ENCODE measurements at regions not wholly inside any gene's neighbourhood (a gene's known extent, or its start where the extent isn't known, plus 50 kb on each side); places are given as distances from the start of the nearest gene placed in this dataset.

DNA sequence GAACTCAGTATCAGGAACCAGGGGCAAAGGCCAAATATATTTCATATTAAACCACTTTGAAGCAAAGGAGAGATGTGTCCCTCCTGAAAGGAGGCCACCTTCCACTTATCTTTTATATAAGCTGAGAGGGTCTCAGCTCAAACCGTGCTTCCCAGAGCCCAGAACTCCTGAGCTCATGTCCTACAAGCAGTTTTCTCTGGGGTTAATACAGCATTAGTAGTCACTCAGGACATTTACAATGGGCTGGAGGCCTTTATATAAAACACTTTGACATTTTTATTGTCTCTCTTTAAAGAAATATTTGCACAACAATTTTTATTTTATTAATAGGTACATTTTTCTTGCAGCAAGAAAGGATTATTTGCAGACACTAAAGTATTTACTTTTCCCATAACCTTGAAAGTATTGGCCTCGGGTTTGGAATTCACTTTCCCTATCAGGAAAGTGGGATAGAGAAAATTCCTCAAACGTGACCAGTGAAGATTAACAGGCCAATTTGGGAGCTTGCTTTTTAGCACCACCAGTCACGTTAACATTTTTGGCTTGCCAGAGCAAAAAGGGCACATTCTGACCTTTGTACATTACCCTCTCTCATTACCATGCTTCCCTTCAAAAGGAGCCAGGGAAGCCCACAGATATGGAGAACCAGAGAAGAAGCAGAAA, 464.9 kb upstream of the NRP1 start:
- no peak overlapping the region for H3K4me3 ChIP-seq (ENCODE audit: low read depth, low read length)
- TF ChIP-seq, protein P1, sequence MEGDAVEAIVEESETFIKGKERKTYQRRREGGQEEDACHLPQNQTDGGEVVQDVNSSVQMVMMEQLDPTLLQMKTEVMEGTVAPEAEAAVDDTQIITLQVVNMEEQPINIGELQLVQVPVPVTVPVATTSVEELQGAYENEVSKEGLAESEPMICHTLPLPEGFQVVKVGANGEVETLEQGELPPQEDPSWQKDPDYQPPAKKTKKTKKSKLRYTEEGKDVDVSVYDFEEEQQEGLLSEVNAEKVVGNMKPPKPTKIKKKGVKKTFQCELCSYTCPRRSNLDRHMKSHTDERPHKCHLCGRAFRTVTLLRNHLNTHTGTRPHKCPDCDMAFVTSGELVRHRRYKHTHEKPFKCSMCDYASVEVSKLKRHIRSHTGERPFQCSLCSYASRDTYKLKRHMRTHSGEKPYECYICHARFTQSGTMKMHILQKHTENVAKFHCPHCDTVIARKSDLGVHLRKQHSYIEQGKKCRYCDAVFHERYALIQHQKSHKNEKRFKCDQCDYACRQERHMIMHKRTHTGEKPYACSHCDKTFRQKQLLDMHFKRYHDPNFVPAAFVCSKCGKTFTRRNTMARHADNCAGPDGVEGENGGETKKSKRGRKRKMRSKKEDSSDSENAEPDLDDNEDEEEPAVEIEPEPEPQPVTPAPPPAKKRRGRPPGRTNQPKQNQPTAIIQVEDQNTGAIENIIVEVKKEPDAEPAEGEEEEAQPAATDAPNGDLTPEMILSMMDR (IDR thresholded peaks at IDR 0.05; ENCODE audit: low read depth, low read length, missing control alignments) = no peak
- in situ Hi-C loops (cut with HindIII; ENCODE audit: low sequenced_read_pairs) = no loop called here
- DNase-seq (ENCODE audit: low read depth) = no peak

DNA sequence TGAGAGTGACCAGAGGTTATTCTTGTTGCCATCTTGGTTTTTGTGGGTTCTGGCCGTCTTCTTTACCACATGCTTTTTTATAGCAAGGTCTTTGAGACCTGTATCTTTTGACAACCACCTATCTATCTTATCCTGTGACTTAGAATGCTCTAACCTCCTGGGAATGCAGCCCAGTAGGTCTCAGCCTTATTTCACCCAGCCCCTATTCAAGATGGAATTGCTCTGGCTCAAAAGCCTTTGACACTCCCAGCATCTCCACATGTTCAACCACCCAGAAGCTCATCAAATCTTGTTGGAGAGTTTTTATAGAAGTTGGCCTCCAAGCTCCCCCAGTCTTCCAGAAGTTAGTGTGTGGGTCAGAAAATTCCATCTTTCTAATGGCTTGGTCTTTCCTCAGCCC, 464.3 kb upstream of the NRP1 start:
- TF ChIP-seq, protein P1 (IDR thresholded peaks at IDR 0.05; ENCODE audit: low read depth, low read length, missing control alignments) = no peak
- no peak for DNase-seq (ENCODE audit: low read depth)
- H3K4me3 ChIP-seq (ENCODE audit: low read depth, low read length) = no peak overlapping the region
- in situ Hi-C loops (cut with HindIII; ENCODE audit: low sequenced_read_pairs) = no loop called here

DNA sequence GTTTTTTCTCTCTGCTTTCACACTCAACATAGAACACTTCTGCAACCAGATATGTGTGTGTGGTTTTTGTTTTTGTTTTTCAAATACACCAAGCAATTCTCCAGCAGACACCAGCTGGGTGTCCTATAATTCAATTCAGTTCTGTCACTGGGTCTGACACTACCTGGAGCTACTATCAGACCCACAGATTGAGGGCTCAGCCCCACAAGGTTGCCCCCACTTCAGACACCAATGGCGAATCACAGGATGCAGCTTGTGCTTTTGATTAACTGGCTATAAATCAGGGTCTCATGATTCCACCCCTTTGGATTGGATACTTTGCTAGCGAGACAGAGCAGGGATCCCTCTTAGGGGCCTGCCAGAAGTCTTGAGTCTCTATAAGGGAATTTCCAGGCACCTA, 462.2 kb upstream of the NRP1 start:
- H3K4me3 ChIP-seq (ENCODE audit: low read depth, low read length) = no peak overlapping the region
- in situ Hi-C loops (cut with HindIII; ENCODE audit: low sequenced_read_pairs) = no loop called here
- TF ChIP-seq, protein P1 (IDR thresholded peaks at IDR 0.05; ENCODE audit: low read depth, low read length, missing control alignments) = no peak
- DNase-seq (ENCODE audit: low read depth) = no peak

DNA sequence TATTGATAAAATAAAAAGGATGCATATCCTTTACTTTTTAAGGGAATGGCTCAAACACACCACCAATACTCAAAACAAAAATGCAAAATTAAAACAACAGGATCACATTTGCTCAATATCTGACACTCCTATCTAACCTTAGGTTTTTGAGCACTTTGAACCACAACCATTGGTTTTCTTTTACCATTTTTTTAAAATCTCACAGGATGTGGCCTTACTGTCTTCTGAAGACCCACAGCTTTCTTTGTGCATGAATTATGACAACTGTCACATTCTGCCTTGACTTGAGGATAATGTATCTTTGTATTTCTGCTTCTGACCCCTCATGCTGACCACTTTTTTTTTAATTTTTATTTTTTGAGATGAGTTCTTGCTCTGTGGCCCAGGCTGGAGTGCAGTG, 461.1 kb upstream of the NRP1 start:
- DNase-seq (ENCODE audit: low read depth) = no peak
- in situ Hi-C loops (cut with HindIII; ENCODE audit: low sequenced_read_pairs) = no loop called here
- TF ChIP-seq, protein P1 (IDR thresholded peaks at IDR 0.05; ENCODE audit: low read depth, low read length, missing control alignments) = no peak

DNA sequence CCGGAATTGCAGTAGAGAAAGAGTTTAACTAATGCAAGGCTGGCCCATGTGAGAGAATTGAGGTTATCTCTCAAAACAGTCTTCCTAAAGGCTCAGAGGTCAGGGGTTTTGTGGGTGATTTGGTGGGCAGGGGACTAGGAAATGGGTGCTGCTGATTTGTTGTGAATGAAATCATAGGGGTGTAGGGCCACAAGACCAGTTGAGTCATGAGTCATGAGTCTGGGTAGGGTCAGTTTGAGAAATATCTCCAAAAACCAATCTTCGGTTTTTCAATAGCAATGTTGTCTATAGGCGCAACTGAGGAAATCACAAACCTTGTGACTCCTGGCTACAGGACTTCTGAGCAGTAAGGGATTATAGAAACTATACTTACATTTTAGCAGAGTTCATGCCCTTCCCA, 460.0 kb upstream of the NRP1 start:
- in situ Hi-C loops (cut with HindIII; ENCODE audit: low sequenced_read_pairs) = no loop called here
- DNase-seq (ENCODE audit: low read depth) = no peak
- TF ChIP-seq, protein P1 (IDR thresholded peaks at IDR 0.05; ENCODE audit: low read depth, low read length, missing control alignments) = no peak
- no peak overlapping the region for H3K4me3 ChIP-seq (ENCODE audit: low read depth, low read length)

More for the DNA sequence above, 461.1 kb upstream of the NRP1 start:
- H3K4me3 ChIP-seq (ENCODE audit: low read depth, low read length) = no peak overlapping the region

DNA sequence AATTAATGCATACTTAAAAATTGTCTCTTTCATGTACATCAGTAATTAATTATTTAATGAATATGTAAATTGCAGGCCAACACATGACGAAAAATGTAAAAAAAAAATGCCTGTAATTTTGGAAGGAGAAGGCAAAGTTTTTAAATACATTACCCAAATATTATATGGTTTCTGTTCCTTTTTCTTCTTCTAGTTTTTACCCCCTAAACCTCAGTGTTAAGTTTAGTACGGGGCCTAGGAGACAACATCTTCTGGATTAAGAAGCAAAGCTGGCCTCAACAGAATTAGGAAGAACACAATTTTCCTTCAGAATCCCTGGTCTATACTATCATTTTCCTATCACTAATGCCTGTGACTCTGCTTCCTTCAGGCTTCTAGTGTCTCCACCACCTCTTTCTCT, 459.3 kb upstream of the NRP1 start:
- no peak for DNase-seq (ENCODE audit: low read depth)
- in situ Hi-C loops (cut with HindIII; ENCODE audit: low sequenced_read_pairs) = no loop called here
- no peak overlapping the region for H3K4me3 ChIP-seq (ENCODE audit: low read depth, low read length)
- TF ChIP-seq, protein P1 (IDR thresholded peaks at IDR 0.05; ENCODE audit: low read depth, low read length, missing control alignments) = no peak

All from astrocyte of the cerebellum (primary cell).